Mesenteric fat pad (tissue), 1 donor: ENCODE measurements at regions not wholly inside any gene's neighbourhood (a gene's known extent, or its start where the extent isn't known, plus 50 kb on each side); places are given as distances from the start of the nearest gene placed in this dataset.

Experiments
- DNase-seq: peaks from one replicate; pipeline ENCODE4 v3.0.0-alpha.2; 2020; ENCODE audit warnings: low spot score
- donor health status: DM: yes; HTN: yes; CAD: no.

DNA sequence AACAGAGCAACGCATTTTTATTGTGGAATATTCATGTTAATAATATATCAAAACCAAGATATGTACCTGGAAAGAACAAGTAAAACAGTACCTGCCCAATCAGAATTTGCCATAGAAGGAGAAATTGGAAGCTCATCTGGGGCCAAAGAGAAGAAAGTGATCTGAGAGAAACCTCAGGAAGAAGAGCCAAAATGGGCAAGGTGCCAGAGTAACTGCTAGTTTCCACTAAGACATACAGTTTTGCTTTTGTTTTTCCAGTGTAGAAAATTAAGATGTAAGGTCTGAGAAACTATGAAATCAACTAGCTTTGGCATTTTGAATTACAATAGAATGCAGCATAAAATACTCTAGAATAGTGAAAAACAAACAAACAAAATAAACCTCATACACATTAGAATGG is 2201.2 kb downstream of the ARAP2 start:
- DNase-seq: no peak

DNA sequence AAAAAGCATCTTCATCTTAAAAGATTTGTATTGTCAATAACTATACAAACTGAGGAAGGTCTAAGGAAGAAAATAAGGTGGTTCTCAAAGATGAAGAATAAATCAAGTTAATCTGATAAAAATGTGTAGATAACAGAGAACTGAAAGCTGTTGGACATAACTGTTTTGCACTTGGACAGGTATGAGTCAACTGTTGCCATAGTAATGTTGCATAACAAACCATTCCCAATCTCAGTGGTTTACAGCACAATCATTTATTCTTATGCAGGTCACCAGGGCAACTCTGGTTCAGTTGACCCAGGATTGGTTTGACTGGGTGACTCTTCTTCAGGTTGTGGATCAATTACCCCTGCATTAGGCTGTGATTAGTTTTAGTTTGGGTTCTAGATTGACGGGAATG is 2197.7 kb downstream of the ARAP2 start:
- DNase-seq: no peak

DNA sequence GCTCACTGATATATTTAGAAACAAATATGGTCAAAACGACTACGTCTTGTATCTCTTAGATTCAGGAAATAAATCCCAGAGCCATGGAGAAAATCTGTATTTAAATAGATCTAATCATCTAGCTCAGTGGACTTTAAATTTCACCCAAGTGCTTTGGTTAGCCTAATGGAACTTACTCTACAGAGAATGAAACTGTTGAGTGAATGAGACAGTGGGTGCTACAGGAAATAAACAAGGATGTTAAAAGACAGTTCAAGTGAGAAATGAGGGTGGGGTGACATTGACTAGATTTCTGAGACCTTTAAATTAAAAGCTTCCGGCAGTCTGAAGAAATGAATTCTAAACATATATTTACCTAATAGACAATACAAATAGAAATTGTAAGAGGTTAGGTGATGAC is 2197.0 kb downstream of the ARAP2 start:
- DNase-seq: no peak

DNA sequence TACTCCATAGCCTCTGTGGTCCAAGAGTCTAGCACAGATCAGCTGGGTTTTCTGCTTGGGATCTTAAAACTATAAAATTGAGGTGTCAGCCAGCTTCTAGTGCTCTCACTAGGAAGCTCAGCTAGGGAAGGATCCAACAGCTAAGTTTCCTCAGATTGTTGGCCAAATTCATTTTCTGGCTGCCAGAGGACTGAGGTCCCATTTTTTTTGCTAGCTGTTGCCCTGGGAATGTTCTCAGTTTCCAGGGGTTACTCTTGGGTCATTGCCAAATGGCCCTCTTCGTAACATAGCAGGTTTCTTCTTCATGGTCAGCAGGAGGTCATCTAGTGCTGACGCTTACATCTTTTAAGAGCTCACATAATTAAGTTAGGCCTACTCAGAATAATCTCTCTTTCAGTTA is 2178.2 kb downstream of the ARAP2 start:
- no peak for DNase-seq

DNA sequence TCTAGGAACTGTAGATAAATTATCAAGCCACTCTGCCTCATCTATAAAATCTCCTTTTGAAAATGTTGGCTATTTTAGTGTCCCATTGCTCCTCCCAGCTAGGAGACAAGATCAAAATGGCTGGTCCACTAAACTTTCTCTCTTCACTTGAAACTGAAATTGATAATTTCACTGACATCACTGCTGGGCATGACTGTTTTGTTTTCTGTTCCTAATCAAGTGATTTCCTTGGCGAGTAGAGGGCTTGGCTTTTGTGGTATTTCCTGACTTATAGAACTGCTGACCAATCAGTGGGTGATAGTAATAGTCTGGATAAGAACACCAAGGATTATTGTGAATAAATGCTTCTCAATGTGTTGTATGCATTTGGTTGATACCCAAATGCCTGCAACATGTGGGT is 2152.9 kb downstream of the ARAP2 start:
- DNase-seq: no peak

DNA sequence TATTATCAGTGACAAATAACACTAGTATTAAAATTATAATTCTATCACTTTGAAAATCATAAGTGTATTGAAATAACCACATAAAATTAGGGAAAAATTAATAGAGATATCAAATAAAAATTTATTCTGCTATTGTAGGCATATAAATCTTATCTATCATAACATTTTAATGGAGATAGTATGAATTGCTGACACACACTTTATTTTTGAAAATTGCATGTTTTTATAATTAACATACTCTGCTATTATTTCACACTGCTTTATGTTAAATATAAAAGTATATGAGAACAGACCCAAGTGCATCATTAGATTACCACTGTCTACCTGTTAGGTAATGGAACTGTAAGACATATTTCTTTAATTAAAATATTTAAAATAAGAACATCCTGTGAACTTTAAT is 2150.2 kb downstream of the ARAP2 start:
- no peak for DNase-seq

DNA sequence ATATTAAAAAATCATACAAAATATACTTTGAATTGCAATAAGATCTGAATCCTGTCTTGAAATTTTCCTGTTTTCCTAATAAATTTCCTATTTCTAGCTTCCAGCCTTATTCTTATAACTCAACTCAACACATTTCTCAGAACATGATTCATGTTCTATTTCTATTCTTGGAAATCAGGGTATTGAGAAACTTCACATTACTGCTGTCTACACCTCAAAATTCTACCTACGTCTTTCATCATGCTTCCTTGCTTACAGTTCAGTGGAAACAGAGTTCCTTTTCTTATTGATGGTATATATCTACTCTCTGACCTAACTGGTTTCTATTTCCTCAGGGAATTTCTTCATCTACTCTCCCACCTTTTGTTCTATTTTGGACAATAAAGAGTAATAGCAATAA is 2139.0 kb downstream of the ARAP2 start:
- DNase-seq: no peak

DNA sequence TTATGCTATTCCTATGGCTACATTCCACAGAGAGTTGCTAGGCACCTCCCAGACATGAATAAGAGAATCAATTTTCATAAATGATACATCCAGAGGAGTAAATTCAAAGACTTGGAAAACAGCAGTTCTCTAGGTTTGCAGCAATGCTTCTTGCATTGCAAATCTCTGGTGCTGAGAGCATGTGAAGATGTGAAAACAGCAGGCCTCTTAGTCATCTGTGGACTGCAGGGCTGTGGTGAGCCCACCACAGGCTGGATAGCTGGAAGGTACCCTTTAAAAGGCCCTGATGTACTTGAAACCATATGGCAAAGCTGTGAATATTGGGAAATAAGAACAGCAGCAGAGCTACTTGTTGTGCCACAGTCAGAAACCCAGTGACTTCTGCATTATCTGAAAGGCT is 2135.9 kb downstream of the ARAP2 start:
- DNase-seq: no peak

DNA sequence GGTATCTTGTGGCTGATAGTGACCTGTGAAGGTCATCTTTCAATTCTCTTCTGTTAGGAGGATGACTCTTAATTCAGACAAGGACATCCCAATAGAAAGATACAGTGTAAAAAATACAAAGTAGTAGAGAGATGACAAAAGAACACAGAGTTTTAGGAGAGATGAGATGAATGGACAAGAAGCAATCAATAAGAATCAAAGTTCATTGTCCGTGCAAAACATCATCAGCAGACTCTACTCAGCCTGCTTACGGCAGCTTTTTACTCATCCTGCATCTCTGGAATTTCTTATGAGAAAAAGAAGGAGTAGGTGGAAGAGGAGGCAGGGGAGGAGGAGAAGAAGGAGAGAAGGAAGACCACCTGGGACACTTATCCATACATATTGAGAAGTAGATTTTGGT is 2131.7 kb downstream of the ARAP2 start:
- DNase-seq: no peak

DNA sequence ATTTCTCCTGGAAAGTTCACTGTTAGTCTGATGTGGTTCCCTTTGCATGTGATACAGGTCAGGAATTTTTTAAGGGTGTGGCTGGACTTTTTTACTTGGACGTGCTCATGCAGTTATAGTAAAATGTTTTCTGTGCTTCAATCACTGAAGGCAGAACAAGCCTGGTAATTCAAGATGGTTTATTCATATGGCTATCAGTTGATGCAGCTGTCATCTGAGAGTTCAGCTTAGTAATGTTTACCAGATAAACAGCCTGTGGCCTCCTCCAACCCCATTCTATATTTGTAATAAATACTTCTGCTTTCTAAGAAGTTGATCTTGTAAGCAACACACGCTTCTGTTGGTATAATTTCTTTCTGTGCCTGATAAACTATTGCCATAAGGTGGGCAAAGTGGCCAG is 2105.9 kb downstream of the ARAP2 start:
- DNase-seq: no peak

DNA sequence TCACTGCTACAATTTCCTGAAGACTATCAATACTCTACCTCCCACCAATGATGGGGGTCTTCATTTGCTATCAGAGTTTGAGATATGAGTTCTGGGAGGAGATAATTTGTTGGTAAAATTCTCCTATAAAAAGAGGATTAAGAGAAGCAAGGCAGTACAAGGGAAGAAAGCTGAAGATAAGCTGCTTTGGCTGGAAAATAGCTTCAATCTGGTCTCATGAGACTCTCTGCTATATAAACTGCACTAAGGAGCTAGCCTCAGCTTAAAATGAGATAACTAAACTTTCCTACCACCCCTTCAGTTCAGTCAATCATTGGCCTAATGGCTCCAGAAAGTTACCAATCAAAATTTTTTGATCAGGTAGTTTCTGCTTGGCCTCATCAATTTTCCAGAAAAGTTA is 2105.0 kb downstream of the ARAP2 start:
- DNase-seq: no peak

DNA sequence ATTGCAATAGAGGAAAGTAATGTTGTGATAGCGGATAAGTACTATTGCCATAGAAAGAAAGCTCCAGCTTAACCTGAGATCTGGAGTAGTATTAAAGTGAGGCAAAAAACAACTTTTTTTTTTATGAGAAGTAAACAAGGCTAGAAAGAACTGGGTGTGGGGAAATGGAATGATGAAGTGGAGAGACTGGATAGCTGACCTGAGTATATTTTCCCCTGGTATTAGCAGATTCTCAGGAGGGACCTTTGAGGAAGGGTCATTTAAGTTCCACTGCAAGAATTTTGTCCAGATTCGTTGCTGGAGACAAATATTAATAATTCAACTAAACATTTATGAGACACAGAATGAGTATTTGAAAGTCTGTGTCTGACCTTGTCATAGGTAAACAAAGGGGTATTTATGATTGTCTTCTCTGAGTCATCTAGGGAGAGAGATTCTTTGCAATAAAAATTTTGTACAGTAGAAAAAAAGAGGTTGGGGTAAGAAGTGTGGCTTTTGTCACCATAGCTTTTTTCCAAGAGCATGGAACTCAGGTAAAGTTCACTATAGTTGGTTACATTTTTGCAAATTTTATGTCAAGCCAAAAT is 2095.9 kb downstream of the ARAP2 start:
- DNase-seq: no peak

DNA sequence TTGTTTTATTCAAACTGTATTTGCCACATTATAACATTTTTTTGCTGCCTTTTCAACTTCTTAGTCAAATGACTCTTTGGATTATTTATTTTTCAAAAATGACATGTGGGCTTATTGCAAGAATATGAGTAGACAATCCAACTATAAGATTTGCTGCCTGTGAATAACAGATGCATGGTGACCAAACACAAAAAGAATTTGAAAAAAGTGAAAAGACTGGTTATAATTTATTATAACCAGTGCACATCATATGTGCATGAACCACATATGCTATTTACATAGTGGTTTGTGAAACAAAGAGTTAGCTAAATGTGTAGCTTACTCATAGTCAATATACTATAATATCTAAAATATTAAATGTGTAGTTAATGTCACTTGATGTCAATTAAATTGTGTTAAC is 2086.8 kb downstream of the ARAP2 start:
- DNase-seq: no peak

DNA sequence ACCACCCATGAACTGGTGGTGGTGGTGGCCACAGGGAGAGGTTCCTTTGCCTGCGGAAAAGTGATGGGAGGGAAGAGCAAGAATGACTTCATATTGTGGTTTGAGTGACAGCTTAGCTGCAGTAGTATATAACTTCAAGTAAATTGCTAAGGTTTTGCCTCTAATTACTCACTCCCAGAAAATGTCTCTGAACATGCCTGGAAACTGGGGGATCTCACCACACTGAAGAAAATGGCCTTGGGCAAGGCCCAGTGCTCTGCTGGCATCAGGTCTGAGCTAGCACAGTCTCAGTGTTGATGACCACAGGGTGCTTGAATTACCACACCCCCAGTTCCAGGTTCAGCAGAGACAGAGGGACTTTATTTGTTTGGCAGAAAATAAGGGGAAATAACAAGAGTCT is 2085.4 kb downstream of the ARAP2 start:
- no peak for DNase-seq

DNA sequence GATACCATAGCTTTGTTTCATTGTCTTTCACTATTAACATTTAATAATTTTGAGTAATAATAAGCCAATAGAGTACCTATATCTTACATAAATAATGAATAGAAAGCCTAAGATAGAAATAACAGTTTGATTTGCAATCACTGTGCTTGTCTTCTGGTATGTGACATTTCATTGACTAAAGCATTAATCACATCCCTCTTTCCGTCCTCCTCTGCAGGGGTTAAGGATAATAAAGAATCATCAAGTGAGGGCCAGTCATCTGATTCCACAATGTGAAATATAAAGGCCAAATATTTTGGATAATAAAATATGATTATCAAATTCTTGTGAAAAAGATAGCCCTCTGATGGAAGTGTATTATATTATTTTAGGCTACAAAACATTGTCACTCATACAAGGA is 2073.4 kb downstream of the ARAP2 start:
- no peak for DNase-seq

DNA sequence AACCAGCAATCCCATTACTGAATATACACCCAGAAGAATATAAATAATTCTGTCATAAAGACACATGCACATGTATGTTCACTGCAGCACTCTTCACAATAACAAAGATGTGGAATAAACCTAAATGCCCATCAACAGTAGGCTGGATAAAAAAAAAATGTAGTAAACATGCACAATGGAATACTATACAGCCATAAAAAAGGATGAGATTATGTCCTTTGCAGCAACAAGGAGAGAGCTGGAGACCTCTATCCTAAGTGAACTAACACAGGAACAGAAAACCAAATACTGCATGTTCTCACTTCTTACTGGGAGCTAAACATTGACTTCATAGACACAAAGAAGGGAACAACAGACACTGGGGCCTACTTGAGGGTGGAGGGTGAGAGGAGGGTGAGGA is 2067.7 kb downstream of the ARAP2 start:
- no peak for DNase-seq

DNA sequence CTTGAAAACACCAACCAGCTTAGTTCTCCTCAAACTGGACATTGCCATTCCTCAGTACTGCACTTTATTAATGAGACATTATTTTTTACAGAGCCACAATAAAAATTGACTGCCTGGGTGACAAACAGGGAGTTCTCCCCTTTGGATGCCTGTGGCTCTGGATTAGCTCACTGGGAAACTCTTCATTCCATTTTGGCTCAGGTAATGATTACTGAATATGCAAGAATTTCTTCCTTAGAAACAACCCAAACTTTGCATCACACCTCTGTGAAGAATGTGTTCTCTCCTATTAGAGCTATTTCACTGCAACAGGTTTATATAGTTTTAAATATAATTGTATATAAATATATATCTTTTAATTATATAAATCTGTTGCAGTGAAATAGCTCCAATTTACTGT is 2065.8 kb downstream of the ARAP2 start:
- DNase-seq: no peak

DNA sequence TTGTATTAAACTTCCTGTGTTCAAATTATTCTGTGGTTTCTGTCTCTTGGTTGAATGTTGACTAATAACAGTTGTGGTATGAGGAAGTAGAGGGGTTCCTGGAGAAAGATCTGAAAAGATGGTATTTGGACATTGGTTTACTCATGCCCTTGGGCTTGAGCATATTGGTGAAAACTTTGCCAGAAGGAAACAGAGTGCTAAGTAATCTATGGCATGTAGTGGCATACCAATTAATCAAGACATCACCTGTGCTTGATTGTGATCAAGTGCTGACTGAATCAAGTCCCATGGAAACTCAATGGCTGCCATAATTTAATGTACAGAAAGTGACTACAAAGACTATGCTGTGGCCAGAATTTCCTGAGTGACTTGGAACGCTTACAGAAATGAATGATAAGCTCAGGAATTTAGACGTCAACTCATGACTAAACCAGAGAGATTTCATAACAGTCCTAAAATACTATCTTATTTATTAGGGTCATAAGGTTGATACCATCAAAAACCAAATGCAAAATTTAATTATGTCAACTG is 2062.9 kb downstream of the ARAP2 start:
- DNase-seq: no peak

DNA sequence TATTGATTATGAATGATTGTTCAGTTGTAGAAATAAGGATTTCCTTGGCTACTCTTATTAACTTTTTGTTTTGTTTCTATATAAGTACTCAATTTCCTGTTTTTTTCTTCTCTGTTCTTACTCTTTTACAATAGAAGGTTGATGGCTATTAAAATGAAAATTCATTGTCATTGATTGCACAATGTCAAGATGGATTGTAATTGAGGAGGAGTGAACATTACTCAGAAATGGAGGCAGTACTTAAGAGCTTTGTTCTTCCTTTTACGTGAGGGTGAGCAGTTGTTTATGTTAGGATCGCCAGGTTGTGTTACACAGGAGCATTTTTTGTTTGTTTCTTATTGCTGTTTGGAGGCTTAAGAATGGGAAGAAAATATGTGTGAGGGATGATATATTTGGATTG is 2062.4 kb downstream of the ARAP2 start:
- no peak for DNase-seq

DNA sequence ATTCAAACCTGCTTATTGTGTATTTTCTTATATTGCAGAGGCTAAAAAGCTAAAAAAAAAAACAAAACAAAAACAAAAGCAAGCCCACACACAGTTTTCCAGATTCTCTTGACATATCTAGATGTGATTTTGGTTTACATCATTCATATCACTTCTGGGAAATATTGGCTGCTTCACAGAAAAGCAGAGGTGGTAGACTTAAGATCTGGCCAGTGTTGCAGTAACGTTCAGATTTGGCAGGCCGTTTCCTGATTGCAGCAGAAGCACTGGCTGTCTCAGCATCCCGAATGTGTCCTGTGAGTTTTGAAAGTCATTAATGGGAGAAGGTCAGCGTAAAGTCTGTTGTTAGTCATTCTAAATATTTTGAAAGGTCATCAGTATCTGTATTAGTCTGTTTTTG is 2062.0 kb downstream of the ARAP2 start:
- no peak for DNase-seq

DNA sequence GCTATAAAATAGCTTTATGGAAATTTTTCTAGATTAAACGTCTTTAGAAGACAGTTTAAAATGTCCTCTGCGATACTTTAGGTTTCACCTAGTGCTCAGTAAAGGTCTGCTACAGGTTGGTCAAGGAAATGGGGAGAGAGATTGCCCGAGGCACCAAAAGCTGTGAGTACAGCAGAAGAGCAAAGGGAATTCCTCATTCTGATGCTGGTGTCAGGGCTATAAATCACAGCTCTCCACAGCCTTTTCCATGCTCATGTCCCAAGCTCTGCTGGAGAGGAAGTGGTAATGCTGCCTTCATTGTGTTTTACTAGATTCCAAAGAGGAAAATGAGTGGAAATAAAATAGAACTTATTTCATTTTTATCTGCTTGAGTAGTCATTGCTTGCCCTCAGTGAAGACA is 2060.4 kb downstream of the ARAP2 start:
- DNase-seq: no peak

DNA sequence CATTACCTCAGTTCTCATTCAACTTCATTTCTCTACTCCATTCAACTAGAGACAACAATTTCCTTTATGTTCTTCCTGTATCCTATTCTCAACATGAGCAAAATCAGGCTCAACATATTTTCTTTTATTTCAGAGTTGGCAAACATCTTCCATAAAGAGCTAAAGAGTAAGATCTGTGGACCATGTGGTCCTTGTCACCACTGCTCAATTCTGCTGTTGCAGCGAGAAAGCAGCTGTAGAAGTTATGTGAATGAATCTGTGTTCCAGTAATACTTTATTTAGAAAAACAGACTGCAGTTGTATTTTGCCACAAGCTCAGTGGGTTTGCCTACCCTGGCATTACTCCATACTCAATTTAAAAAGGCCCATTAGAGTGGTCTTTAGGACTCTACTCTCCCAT is 2057.3 kb downstream of the ARAP2 start:
- DNase-seq: no peak

DNA sequence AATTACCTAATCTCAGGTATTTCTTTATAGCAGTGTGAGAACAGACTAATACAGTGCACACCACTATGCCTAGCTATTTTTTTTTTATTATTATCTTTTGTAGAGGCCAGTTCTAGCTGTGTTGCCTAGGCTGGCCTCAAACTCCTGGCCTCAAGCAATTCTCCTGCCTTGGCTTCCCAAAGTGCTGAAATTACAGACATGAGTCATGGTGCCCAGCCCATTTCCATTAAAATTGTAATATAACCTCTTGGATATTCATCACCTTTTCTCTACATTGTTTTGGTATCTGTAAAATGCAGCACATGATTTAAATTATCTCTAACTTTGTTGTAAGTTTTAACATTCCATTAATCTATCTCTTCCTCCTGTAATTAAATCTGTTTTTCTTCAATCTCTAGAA is 2052.9 kb downstream of the ARAP2 start:
- DNase-seq: no peak
